ENCODE measurements at regions not wholly inside any gene's neighbourhood (a gene's known extent, or its start where the extent isn't known, plus 50 kb on each side); places are given as distances from the start of the nearest gene placed in this dataset.

GRCh38 chr1:172801771-172802322, 142.9 kb downstream of the FASLG start:
- DNase-seq (ENCODE audit: low spot score): no peak

GRCh38 chr1:172809750-172810149, 150.8 kb downstream of the FASLG start:
- no peak for DNase-seq (ENCODE audit: low spot score)

GRCh38 chr1:172810480-172811175, 151.7 kb downstream of the FASLG start:
- no peak for DNase-seq (ENCODE audit: low spot score)

- DNase-seq (ENCODE audit: low spot score): no peak
These were observed 152.8 kb downstream of the FASLG start for GRCh38 chr1:172811694-172812093.

- DNase-seq (ENCODE audit: low spot score): no peak
These were observed 153.2 kb downstream of the FASLG start for GRCh38 chr1:172812118-172812517.

- no peak for DNase-seq (ENCODE audit: low spot score)
These were observed 154.4 kb downstream of the FASLG start for GRCh38 chr1:172813330-172813729.

- no peak for DNase-seq (ENCODE audit: low spot score)
These were observed 155.5 kb downstream of the FASLG start for GRCh38 chr1:172814428-172814827.

- DNase-seq (ENCODE audit: low spot score): peak; percentile 55
These were observed 156.8 kb downstream of the FASLG start for GRCh38 chr1:172815740-172816139.

- DNase-seq (ENCODE audit: low spot score): peak; percentile 47
These were observed 160.1 kb downstream of the FASLG start for GRCh38 chr1:172818841-172819527.

- DNase-seq (ENCODE audit: low spot score): no peak
These were observed 161.7 kb downstream of the FASLG start for GRCh38 chr1:172820475-172821158.

GRCh38 chr1:172821609-172822274, 162.8 kb downstream of the FASLG start:
- DNase-seq (ENCODE audit: low spot score): peak; percentile 17

- no peak for DNase-seq (ENCODE audit: low spot score)
These were observed 164.0 kb downstream of the FASLG start for GRCh38 chr1:172822886-172823285.

- no peak for DNase-seq (ENCODE audit: low spot score)
These were observed 164.6 kb downstream of the FASLG start for GRCh38 chr1:172823534-172823933.

- DNase-seq (ENCODE audit: low spot score): no peak
These were observed 165.3 kb downstream of the FASLG start for GRCh38 chr1:172824209-172824608.

- peak; percentile 26 for DNase-seq (ENCODE audit: low spot score)
These were observed 167.3 kb downstream of the FASLG start for GRCh38 chr1:172826096-172826741.

- DNase-seq (ENCODE audit: low spot score): no peak
These were observed 168.4 kb downstream of the FASLG start for GRCh38 chr1:172827301-172827700.

- DNase-seq (ENCODE audit: low spot score): no peak
These were observed 168.9 kb downstream of the FASLG start for GRCh38 chr1:172827841-172828240.

- no peak for DNase-seq (ENCODE audit: low spot score)
These were observed 173.3 kb downstream of the FASLG start for GRCh38 chr1:172832006-172832725.

- no peak for DNase-seq (ENCODE audit: low spot score)
These were observed 175.1 kb downstream of the FASLG start for GRCh38 chr1:172833954-172834353.

- DNase-seq (ENCODE audit: low spot score): no peak
These were observed 175.7 kb downstream of the FASLG start for GRCh38 chr1:172834609-172835008.

GRCh38 chr1:172835834-172836233, 176.9 kb downstream of the FASLG start:
- DNase-seq (ENCODE audit: low spot score): no peak

Data from putamen (tissue), 1 donor.